Iris pigment epithelial cell (primary cell): ENCODE measurements at regions not wholly inside any gene's neighbourhood (a gene's known extent, or its start where the extent isn't known, plus 50 kb on each side); places are given as distances from the start of the nearest gene placed in this dataset.

ENCODE experiments used
- DNase-seq: peaks from one replicate; pipeline ENCODE4 v3.0.0-alpha.2; 2011; ENCODE audit warnings: low read depth

GRCh38 chr19:31223740-31224534 lies 125.3 kb downstream of the TSHZ3 start:
- peak; percentile 93 for DNase-seq

- DNase-seq, result peak; percentile 19
These were observed 128.7 kb downstream of the TSHZ3 start for GRCh38 chr19:31220540-31220939.

- peak; percentile 27 for DNase-seq
These were observed 134.2 kb downstream of the TSHZ3 start for GRCh38 chr19:31214997-31215396.

GRCh38 chr19:31214086-31214485 lies 135.2 kb downstream of the TSHZ3 start:
- peak; percentile 99 for DNase-seq

GRCh38 chr19:31211088-31211487 lies 138.1 kb downstream of the TSHZ3 start:
- no peak for DNase-seq

- DNase-seq, result no peak
These were observed 143.2 kb downstream of the TSHZ3 start for GRCh38 chr19:31205887-31206518.

GRCh38 chr19:31204115-31204514 lies 145.1 kb downstream of the TSHZ3 start:
- DNase-seq, result no peak

- DNase-seq, result no peak
These were observed 164.0 kb downstream of the TSHZ3 start for GRCh38 chr19:31185261-31185660.

- DNase-seq, result no peak
These were observed 167.7 kb downstream of the TSHZ3 start for GRCh38 chr19:31181535-31181934.

- DNase-seq, result no peak
These were observed 168.3 kb downstream of the TSHZ3 start for GRCh38 chr19:31180907-31181306.

- DNase-seq, result no peak
These were observed 169.8 kb downstream of the TSHZ3 start for GRCh38 chr19:31179471-31179852.

GRCh38 chr19:31178833-31179470 lies 170.3 kb downstream of the TSHZ3 start:
- DNase-seq, result no peak

- DNase-seq, result no peak
These were observed 172.0 kb downstream of the TSHZ3 start for GRCh38 chr19:31177246-31177645.

- no peak for DNase-seq
These were observed 173.5 kb downstream of the TSHZ3 start for GRCh38 chr19:31175564-31176348.

GRCh38 chr19:31174948-31175347 lies 174.3 kb downstream of the TSHZ3 start:
- no peak for DNase-seq

- DNase-seq, result no peak
These were observed 175.2 kb downstream of the TSHZ3 start for GRCh38 chr19:31173991-31174390.

- DNase-seq, result no peak
These were observed 177.3 kb downstream of the TSHZ3 start for GRCh38 chr19:31171936-31172335.

- DNase-seq, result no peak
These were observed 179.2 kb downstream of the TSHZ3 start for GRCh38 chr19:31170046-31170445.

- DNase-seq, result no peak
These were observed 181.1 kb downstream of the TSHZ3 start for GRCh38 chr19:31168106-31168625.

GRCh38 chr19:31167690-31168089 lies 181.5 kb downstream of the TSHZ3 start:
- DNase-seq, result no peak

- DNase-seq, result no peak
These were observed 183.0 kb downstream of the TSHZ3 start for GRCh38 chr19:31166206-31166605.

GRCh38 chr19:31164791-31165251 lies 184.4 kb downstream of the TSHZ3 start:
- no peak for DNase-seq
